Hepatic stellate cell (primary cell): ENCODE measurements at regions not wholly inside any gene's neighbourhood (a gene's known extent, or its start where the extent isn't known, plus 50 kb on each side); places are given as distances from the start of the nearest gene placed in this dataset.
"Not testable (repeated sequence)": the region's sequence is repeated elsewhere in the genome, so short reads cannot be mapped to it uniquely, and the experiment has no call there.

Experiments
- DNase-seq: peaks from one replicate; pipeline ENCODE4 v3.0.0; 2011; ENCODE audit warnings: low spot score

DNA sequence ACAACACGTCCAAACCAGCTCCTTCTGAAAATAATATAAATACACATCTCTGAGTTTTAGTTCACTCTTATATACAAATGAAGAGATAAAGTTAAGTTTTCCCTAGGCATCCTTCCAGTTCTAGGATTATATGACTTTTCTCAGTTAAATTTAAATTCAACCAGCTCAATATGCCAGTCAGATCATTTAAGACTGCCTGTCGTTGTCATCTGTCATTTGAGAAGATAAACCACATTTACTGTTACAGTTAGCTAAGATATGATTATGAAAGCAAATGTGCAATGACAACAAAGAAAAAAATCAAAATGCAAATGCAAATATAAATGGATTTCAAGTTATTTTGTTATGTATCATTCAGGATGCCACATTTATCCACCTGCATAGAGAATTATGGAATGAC lies 671.7 kb upstream of the GOT2 start:
- no peak for DNase-seq

- DNase-seq: no peak
Measured at GRCh38 chr16:59404509-59404908, 670.4 kb upstream of the GOT2 start.

GRCh38 chr16:59400830-59401229 lies 666.7 kb upstream of the GOT2 start:
- DNase-seq: no peak

DNA sequence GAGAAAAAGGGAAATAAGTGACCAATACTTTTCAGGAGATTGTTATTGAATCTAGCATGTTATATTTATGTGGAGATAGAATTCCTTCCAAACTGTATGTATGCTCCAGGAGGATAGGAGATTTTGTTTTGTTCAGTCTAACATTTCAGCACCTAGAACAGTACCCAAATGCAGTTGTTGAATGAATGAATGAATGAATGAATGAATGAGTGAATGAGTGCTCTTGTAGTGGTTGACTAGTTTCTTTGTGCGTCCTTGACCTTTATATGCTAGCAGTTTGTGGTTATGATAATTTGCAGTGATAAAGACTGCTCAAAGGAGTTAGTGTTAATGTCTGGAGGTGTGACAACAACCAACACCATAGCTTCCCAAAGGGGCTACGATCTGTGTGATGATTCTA lies 663.5 kb upstream of the GOT2 start:
- no peak for DNase-seq

GRCh38 chr16:59394526-59394925 lies 660.4 kb upstream of the GOT2 start:
- DNase-seq: no peak

GRCh38 chr16:59392911-59393310 lies 658.8 kb upstream of the GOT2 start:
- DNase-seq: no peak

DNA sequence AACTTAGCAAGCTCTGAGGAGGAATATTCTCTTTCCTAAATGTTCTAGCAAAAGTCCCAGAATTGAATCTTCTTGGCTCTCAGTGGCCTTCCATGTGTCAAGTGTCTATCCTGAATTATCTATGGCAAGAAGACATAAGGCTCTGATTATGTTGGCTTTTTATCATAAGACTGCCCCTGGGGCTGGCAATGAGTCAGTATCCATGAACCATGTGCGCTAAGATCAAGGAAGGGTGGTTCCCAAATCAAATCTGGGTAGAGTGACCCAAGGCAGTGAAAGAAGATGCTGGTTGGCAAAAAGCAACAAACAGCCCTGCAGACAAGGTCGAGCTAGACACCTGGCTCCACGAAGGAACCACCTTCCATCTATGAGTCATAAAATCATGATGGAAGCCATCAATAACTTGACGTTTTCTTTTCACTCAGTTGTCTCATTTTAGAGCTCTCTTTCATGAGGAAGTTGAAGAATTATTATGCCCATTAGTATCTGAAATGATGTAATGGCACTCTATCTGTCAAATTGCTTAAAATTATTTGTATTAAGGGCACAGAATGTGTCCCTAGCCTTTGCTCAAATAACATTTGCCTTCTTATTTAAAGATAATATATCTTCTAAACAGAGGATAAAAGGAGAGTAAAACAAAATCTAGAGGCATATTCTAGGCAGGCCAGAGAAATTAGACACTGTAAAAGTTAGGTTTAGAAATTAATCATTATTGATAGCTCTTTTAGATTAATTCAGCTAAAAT lies 657.7 kb upstream of the GOT2 start:
- DNase-seq: no peak

GRCh38 chr16:59385959-59386358 lies 651.8 kb upstream of the GOT2 start:
- DNase-seq: no peak

DNA sequence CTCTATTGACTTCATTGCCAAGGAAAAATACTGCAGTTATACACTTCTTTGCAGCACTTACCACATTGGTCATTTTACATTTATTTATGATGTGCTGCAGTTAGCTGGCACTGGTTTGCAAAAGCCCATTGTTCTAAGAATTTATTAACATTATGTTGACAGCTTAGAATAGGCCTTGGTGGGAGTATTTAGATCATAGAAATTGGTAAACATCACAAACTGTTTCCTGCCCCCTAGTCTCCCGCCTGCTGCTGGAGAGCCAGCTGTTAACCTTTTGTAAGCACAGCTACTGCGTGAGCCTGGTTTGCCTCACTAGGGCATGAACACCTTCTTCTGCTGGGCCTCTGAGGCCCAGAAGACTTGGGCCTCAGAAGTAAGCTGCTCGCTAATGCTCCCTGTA lies 651.4 kb upstream of the GOT2 start:
- DNase-seq: no peak

- no peak for DNase-seq
Measured at GRCh38 chr16:59373632-59374031, 639.5 kb upstream of the GOT2 start.

- DNase-seq: no peak
Measured at GRCh38 chr16:59370717-59371116, 636.6 kb upstream of the GOT2 start.

DNA sequence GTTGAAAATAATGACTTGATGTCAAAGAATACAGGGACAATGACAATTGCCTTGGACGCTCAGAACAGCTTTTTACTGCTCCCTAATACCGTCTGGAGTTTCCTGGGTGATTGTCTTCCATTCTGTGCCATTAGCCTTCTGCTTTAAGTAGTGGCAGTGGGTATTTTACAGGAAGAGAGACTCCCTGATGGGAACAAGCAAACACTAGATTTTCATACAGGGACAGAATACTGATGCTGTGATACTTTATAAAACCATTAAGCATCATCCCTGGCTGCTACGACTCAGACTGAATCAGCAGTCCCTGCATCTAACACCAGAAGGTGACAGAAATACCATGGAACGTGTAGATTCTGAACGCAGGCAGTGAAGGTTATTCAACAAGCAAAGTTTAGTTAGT lies 635.4 kb upstream of the GOT2 start:
- DNase-seq: no peak

GRCh38 chr16:59368586-59368985 lies 634.5 kb upstream of the GOT2 start:
- no peak for DNase-seq

DNA sequence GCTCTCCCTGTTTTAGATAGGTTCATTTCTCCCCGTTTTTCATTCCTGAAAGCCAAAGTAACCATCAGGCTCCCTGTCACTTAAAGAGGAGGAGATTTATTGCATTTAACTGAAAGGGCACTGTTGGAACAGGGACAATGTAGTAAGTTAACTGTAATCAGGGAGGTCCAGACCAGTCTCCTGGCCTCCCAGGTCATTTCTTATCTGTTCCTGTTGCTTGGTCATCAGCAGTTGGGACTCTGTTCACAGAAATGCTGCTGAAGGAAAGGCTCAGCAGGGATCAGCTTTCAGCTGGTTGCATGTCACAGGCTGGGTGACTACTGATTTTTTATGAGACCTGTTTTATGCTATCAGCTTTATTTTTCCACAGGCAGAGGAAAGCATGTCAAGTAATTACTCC lies 622.6 kb upstream of the GOT2 start:
- no peak for DNase-seq

GRCh38 chr16:59356144-59356543 lies 622.0 kb upstream of the GOT2 start:
- no peak for DNase-seq

GRCh38 chr16:59355704-59356103 lies 621.6 kb upstream of the GOT2 start:
- no peak for DNase-seq

GRCh38 chr16:59351305-59351903 lies 617.3 kb upstream of the GOT2 start:
- DNase-seq: no peak

DNA sequence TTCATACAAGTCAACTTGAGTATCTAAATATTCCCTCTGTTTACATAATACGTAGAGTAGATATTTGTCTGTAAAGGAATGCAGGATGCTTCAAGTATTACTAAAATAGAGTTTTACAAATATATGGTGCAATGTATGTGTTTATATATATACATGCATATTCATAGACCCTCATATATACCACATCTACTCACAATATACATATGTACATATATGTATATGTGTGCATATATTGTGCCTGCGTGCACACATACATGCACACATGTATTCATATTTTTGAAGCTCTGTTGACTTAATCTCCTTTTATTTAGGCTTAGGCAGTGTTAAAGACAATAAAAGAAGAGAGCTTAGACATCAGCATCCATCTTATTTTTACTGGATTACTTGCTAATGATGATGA lies 616.6 kb upstream of the GOT2 start:
- no peak for DNase-seq

DNA sequence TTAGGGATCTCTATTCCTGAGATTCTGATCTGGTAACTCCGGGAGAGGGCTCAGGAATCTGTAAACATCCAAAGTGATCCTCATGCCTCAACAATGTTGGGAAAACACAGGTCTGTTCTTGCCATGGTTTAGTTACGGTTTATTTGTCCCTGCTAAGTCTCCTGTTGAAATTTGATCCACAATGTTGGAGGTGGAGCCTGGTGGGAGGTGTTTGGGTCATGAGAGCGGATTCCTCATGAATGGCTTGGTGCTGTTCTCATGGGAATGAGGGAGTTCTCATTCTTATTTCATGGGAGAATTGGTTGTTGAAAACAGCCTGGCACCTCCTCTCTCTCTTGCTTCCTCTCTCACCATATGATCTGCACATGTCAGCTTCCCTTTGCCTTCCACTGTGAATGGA lies 608.6 kb upstream of the GOT2 start:
- DNase-seq: no peak

DNA sequence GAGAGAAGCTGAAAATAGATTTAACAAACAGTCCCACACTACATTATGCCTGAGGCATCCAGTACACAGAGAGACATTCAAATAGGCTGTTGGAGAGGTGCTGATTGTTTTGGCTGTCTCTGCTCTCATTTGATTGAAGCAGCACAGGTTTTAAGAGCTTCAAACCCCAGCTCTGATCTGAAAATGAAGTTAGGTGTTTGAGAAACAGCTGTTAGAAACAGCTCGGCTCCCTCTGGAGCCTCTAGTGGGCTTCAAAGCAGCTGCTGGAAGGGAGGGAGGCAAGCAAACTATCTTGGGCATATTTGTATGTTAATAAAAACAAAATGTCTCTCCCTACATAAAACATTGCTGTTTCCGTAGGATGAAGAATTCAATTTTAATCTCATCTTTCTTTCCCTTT lies 607.3 kb upstream of the GOT2 start:
- DNase-seq: no peak

- DNase-seq: no peak
Measured at GRCh38 chr16:59339871-59340270, 605.8 kb upstream of the GOT2 start.

- no peak for DNase-seq
Measured at GRCh38 chr16:59336136-59336695, 602.1 kb upstream of the GOT2 start.

DNA sequence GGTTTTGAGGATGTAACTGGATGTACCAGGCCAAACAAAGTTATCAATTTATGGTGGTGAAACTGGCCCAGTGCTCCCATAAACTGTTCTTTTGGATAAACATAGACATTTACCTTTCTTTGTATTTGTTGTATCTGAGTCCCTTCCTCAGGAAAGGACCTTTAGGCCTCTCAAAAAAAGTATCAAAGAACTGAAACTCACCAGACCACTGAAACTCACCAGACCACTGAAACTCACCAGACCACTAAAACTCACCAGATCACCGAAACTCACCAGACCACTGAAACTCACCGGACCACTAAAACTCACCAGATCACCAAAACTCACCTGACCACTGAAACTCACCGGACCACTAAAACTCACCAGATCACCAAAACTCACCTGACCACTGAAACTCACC lies 597.6 kb upstream of the GOT2 start:
- not testable (repeated sequence) for DNase-seq
